ENCODE measurements at regions not wholly inside any gene's neighbourhood (a gene's known extent, or its start where the extent isn't known, plus 50 kb on each side); places are given as distances from the start of the nearest gene placed in this dataset.
A peak's percentile ranks its signal among the peaks of the same experiment; 100 is the strongest.

- TF ChIP-seq CTCF (IDR thresholded peaks at IDR 0.05; ENCODE audit: extremely low read depth, low read depth, low read length), result no peak
- Histone ChIP-seq H4K20me1 (ENCODE audit: insufficient read depth, low read length) (no peaks in the 10 kb centered on the region), H3K27me3 (ENCODE audit: insufficient read depth, low read length) (peaks cover 6% of the 10 kb centered on the region), H3K27ac (ENCODE audit: low read depth, low read length) (no peak overlapping the region), H3K36me3 (ENCODE audit: insufficient read depth, low read length) (no peaks in the 10 kb centered on the region), H3K4me1 (ENCODE audit: insufficient read depth, low read length) (no peaks in the 10 kb centered on the region), H3K4me3 (ENCODE audit: insufficient read depth, low read length) (no peak overlapping the region), H3K9me3 (ENCODE audit: low read depth, low read length) (no peaks in the 10 kb centered on the region), H3K79me2 (ENCODE audit: insufficient read depth, low read length) (no peaks in the 10 kb centered on the region), H3K4me2 (ENCODE audit: insufficient read depth, low read length) (no peak overlapping the region), H2AFZ (ENCODE audit: low read length) (no peak overlapping the region)
- DNase-seq (ENCODE audit: insufficient read length, low spot score, missing footprints), result peak; percentile 55
Observed at GRCh38 chr9:84054341-84055010, 73.9 kb downstream of the RMI1 start.

GRCh38 chr9:84057662-84058061 lies 77.1 kb downstream of the RMI1 start:
- Histone ChIP-seq H3K4me3 (ENCODE audit: insufficient read depth, low read length) (no peak overlapping the region), H3K9me3 (ENCODE audit: low read depth, low read length) (no peaks in the 10 kb centered on the region), H3K27me3 (ENCODE audit: insufficient read depth, low read length) (no peaks in the 10 kb centered on the region), H3K4me2 (ENCODE audit: insufficient read depth, low read length) (no peak overlapping the region), H3K79me2 (ENCODE audit: insufficient read depth, low read length) (no peaks in the 10 kb centered on the region), H3K27ac (ENCODE audit: low read depth, low read length) (no peak overlapping the region), H2AFZ (ENCODE audit: low read length) (no peak overlapping the region), H3K4me1 (ENCODE audit: insufficient read depth, low read length) (no peaks in the 10 kb centered on the region), H3K36me3 (ENCODE audit: insufficient read depth, low read length) (no peaks in the 10 kb centered on the region), H4K20me1 (ENCODE audit: insufficient read depth, low read length) (no peaks in the 10 kb centered on the region)
- no peak for DNase-seq (ENCODE audit: insufficient read length, low spot score, missing footprints)
- no peak for TF ChIP-seq CTCF (IDR thresholded peaks at IDR 0.05; ENCODE audit: extremely low read depth, low read depth, low read length)

GRCh38 chr9:84059936-84060335 lies 79.3 kb downstream of the RMI1 start:
- Histone ChIP-seq H3K36me3 (ENCODE audit: insufficient read depth, low read length) (no peaks in the 10 kb centered on the region), H3K27me3 (ENCODE audit: insufficient read depth, low read length) (no peaks in the 10 kb centered on the region), H3K27ac (ENCODE audit: low read depth, low read length) (no peak overlapping the region), H4K20me1 (ENCODE audit: insufficient read depth, low read length) (no peaks in the 10 kb centered on the region), H3K4me3 (ENCODE audit: insufficient read depth, low read length) (no peak overlapping the region), H3K79me2 (ENCODE audit: insufficient read depth, low read length) (no peaks in the 10 kb centered on the region), H2AFZ (ENCODE audit: low read length) (no peak overlapping the region), H3K4me2 (ENCODE audit: insufficient read depth, low read length) (no peak overlapping the region), H3K4me1 (ENCODE audit: insufficient read depth, low read length) (no peaks in the 10 kb centered on the region), H3K9me3 (ENCODE audit: low read depth, low read length) (no peaks in the 10 kb centered on the region)
- DNase-seq (ENCODE audit: insufficient read length, low spot score, missing footprints), result no peak
- TF ChIP-seq CTCF (IDR thresholded peaks at IDR 0.05; ENCODE audit: extremely low read depth, low read depth, low read length), result no peak

GRCh38 chr9:84061613-84062193 lies 81.1 kb downstream of the RMI1 start:
- Histone ChIP-seq H3K4me2 (ENCODE audit: insufficient read depth, low read length) (no peak overlapping the region), H3K4me3 (ENCODE audit: insufficient read depth, low read length) (no peak overlapping the region), H3K27ac (ENCODE audit: low read depth, low read length) (no peak overlapping the region), H3K36me3 (ENCODE audit: insufficient read depth, low read length) (no peaks in the 10 kb centered on the region), H3K79me2 (ENCODE audit: insufficient read depth, low read length) (no peaks in the 10 kb centered on the region), H3K27me3 (ENCODE audit: insufficient read depth, low read length) (no peaks in the 10 kb centered on the region), H4K20me1 (ENCODE audit: insufficient read depth, low read length) (no peaks in the 10 kb centered on the region), H2AFZ (ENCODE audit: low read length) (no peak overlapping the region), H3K4me1 (ENCODE audit: insufficient read depth, low read length) (no peaks in the 10 kb centered on the region), H3K9me3 (ENCODE audit: low read depth, low read length) (no peaks in the 10 kb centered on the region)
- DNase-seq (ENCODE audit: insufficient read length, low spot score, missing footprints), result no peak
- TF ChIP-seq CTCF (IDR thresholded peaks at IDR 0.05; ENCODE audit: extremely low read depth, low read depth, low read length), result no peak

All from osteoblast (primary cell).